ENCODE measurements at regions not wholly inside any gene's neighbourhood (a gene's known extent, or its start where the extent isn't known, plus 50 kb on each side); places are given as distances from the start of the nearest gene placed in this dataset.

- Mint-ChIP-seq H3K4me3 (ENCODE audit: unreplicated experiment) (no peak overlapping the region), H3K27me3 (ENCODE audit: unreplicated experiment) (peaks cover 1% of the 10 kb centered on the region)
- TF ChIP-seq, protein P1, sequence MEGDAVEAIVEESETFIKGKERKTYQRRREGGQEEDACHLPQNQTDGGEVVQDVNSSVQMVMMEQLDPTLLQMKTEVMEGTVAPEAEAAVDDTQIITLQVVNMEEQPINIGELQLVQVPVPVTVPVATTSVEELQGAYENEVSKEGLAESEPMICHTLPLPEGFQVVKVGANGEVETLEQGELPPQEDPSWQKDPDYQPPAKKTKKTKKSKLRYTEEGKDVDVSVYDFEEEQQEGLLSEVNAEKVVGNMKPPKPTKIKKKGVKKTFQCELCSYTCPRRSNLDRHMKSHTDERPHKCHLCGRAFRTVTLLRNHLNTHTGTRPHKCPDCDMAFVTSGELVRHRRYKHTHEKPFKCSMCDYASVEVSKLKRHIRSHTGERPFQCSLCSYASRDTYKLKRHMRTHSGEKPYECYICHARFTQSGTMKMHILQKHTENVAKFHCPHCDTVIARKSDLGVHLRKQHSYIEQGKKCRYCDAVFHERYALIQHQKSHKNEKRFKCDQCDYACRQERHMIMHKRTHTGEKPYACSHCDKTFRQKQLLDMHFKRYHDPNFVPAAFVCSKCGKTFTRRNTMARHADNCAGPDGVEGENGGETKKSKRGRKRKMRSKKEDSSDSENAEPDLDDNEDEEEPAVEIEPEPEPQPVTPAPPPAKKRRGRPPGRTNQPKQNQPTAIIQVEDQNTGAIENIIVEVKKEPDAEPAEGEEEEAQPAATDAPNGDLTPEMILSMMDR (IDR thresholded peaks at IDR 0.05; ENCODE audit: unreplicated experiment), result no peak
These were observed 941.7 kb downstream of the TUSC7 start for GRCh38 chr3:117651246-117651645.

DNA sequence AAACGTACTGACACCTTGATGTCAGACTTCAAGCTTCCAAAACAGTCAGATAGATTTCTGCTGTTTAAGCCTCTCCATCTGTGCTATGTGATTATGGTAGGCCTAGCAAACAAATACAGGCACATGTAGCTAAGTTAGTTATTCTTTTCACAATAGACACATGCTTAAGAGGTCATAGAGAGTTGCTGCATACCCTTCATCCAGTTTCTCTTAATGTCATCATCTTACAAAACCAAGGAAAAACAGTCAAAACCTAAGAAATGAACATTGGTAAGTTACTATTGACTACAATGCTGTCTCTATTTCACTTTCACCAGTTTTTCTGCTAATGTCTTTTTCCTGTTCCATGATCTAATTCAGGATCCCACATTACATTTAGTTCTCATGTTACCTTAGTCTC is 946.8 kb downstream of the TUSC7 start:
- Mint-ChIP-seq H3K9me3 (ENCODE audit: unreplicated experiment) (no peaks in the 10 kb centered on the region), H3K4me1 (ENCODE audit: unreplicated experiment) (peaks cover 20% of the 10 kb centered on the region), H3K36me3 (ENCODE audit: low read depth, unreplicated experiment) (no peaks in the 10 kb centered on the region), H3K4me3 (ENCODE audit: unreplicated experiment) (no peak overlapping the region), H3K27ac (ENCODE audit: unreplicated experiment) (no peak overlapping the region), H3K27me3 (ENCODE audit: unreplicated experiment) (peaks cover 1% of the 10 kb centered on the region)
- DNase-seq (ENCODE audit: low spot score), result no peak
- TF ChIP-seq, protein P1 (IDR thresholded peaks at IDR 0.05; ENCODE audit: unreplicated experiment), result no peak

More at GRCh38 chr3:117651246-117651645, 941.7 kb downstream of the TUSC7 start:
- peaks cover 11% of the 10 kb centered on the region for H3K4me1 Mint-ChIP-seq (ENCODE audit: unreplicated experiment)
- DNase-seq (ENCODE audit: low spot score), result no peak
- no peak overlapping the region for H3K27ac Mint-ChIP-seq (ENCODE audit: unreplicated experiment)
- no peaks in the 10 kb centered on the region for H3K36me3 Mint-ChIP-seq (ENCODE audit: low read depth, unreplicated experiment)
- no peaks in the 10 kb centered on the region for H3K9me3 Mint-ChIP-seq (ENCODE audit: unreplicated experiment)

DNA sequence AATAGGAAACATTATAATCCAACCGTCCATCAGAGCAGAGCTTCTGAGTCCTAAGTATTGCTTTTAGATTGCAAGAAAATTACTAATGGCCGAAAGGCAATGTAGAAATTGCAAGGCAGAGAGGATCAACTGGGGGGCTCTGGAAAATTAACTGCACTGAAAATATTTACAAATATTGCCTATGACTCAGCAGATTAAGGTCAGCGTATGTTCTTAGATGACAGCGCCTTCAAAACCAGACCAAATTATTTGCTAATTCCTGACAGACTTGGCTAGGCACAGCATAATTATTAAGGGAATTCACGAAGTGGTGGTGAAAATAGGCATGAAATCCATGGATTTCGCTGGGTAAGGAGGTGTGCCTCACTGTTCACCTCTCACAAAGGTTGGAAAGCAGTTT is 947.7 kb downstream of the TUSC7 start:
- no peak for DNase-seq (ENCODE audit: low spot score)
- no peak overlapping the region for H3K4me3 Mint-ChIP-seq (ENCODE audit: unreplicated experiment)
- H3K4me1 Mint-ChIP-seq (ENCODE audit: unreplicated experiment), result peaks cover 21% of the 10 kb centered on the region
- no peaks in the 10 kb centered on the region for H3K9me3 Mint-ChIP-seq (ENCODE audit: unreplicated experiment)
- H3K36me3 Mint-ChIP-seq (ENCODE audit: low read depth, unreplicated experiment), result no peaks in the 10 kb centered on the region
- peaks cover 1% of the 10 kb centered on the region for H3K27me3 Mint-ChIP-seq (ENCODE audit: unreplicated experiment)
- TF ChIP-seq, protein P1 (IDR thresholded peaks at IDR 0.05; ENCODE audit: unreplicated experiment), result no peak
- H3K27ac Mint-ChIP-seq (ENCODE audit: unreplicated experiment), result no peak overlapping the region

GRCh38 chr3:117660941-117661817 is 951.6 kb downstream of the TUSC7 start:
- Mint-ChIP-seq H3K4me1 (ENCODE audit: unreplicated experiment) (peaks cover 16% of the 10 kb centered on the region), H3K27ac (ENCODE audit: unreplicated experiment) (no peak overlapping the region), H3K36me3 (ENCODE audit: low read depth, unreplicated experiment) (no peaks in the 10 kb centered on the region), H3K9me3 (ENCODE audit: unreplicated experiment) (no peaks in the 10 kb centered on the region), H3K4me3 (ENCODE audit: unreplicated experiment) (no peak overlapping the region), H3K27me3 (ENCODE audit: unreplicated experiment) (no peaks in the 10 kb centered on the region)
- DNase-seq (ENCODE audit: low spot score), result no peak
- TF ChIP-seq, protein P1 (IDR thresholded peaks at IDR 0.05; ENCODE audit: unreplicated experiment), result no peak

GRCh38 chr3:117661818-117662095 is 952.2 kb downstream of the TUSC7 start:
- no peak for DNase-seq (ENCODE audit: low spot score)
- H3K27me3 Mint-ChIP-seq (ENCODE audit: unreplicated experiment), result no peaks in the 10 kb centered on the region
- H3K4me1 Mint-ChIP-seq (ENCODE audit: unreplicated experiment), result peaks cover 21% of the 10 kb centered on the region
- H3K4me3 Mint-ChIP-seq (ENCODE audit: unreplicated experiment), result no peak overlapping the region
- no peak overlapping the region for H3K27ac Mint-ChIP-seq (ENCODE audit: unreplicated experiment)
- no peaks in the 10 kb centered on the region for H3K36me3 Mint-ChIP-seq (ENCODE audit: low read depth, unreplicated experiment)
- no peaks in the 10 kb centered on the region for H3K9me3 Mint-ChIP-seq (ENCODE audit: unreplicated experiment)
- TF ChIP-seq, protein P1 (IDR thresholded peaks at IDR 0.05; ENCODE audit: unreplicated experiment), result no peak
